Gastroesophageal sphincter (tissue), 3 donors: ENCODE measurements at regions not wholly inside any gene's neighbourhood (a gene's known extent, or its start where the extent isn't known, plus 50 kb on each side); places are given as distances from the start of the nearest gene placed in this dataset.

ENCODE experiments used
- CTCF ChIP-seq, 4 experiments: fragments of 200-600 bp in 2 of 4; fragments of 450-650 bp in 2 of 4; sonication (generic) in 1 of 4; IDR thresholded peaks; one replicate each; pipeline ENCODE4 v1.5.1; 2017 to 2019; ENCODE audit warnings: antibody characterized with exemption in 4 of 4, mild to moderate bottlenecking in 2 of 4, moderate library complexity in 2 of 4
- POLR2A ChIP-seq, 2 donors: fragments of 450-650 bp; IDR thresholded peaks; one replicate each; pipeline ENCODE4 v1.6.1; 2017; ENCODE audit warnings: antibody characterized with exemption in 2 of 2, mild to moderate bottlenecking in 2 of 2, moderate library complexity in 1 of 2
- POLR2AphosphoS5 ChIP-seq: sonication (generic); formaldehyde crosslinking; IDR thresholded peaks from one replicate; pipeline ENCODE4 v1.6.1; 2017; ENCODE audit warnings: antibody characterized with exemption

GRCh38 chr15:66909381-66909890 is 156.0 kb upstream of the SMAD3 start:
- TF ChIP-seq POLR2AphosphoS5 (no peak), CTCF (IDR thresholded peaks at IDR 0.05) (no peak), POLR2A (IDR thresholded peaks at IDR 0.05) (no peak)
